GM13976 (cell line): ENCODE measurements at regions not wholly inside any gene's neighbourhood (a gene's known extent, or its start where the extent isn't known, plus 50 kb on each side); places are given as distances from the start of the nearest gene placed in this dataset.

Experiments used
- DNase-seq: peaks from one replicate; pipeline ENCODE4 v3.0.0; 2012; ENCODE audit warnings: low spot score
- in situ Hi-C: fragments of 300-500 bp; cut with MboI; formaldehyde crosslinking; loops from one replicate; pipeline ENCODE4 v1.12.0; 2022; ENCODE audit warnings: low sequenced_read_pairs, mixed read lengths, inconsistent platforms; ENCODE audit not compliant: unreplicated experiment
- TF ChIP-seq, protein P1 (sequence below): IDR thresholded peaks from 2 replicates; pipeline ENCODE4 v1.5.1; 2012; ENCODE audit warnings: borderline replicate concordance, mild to moderate bottlenecking; ENCODE audit not compliant: insufficient read depth; ENCODE audit errors: extremely low read depth, missing control alignments, control extremely low read depth

DNA sequence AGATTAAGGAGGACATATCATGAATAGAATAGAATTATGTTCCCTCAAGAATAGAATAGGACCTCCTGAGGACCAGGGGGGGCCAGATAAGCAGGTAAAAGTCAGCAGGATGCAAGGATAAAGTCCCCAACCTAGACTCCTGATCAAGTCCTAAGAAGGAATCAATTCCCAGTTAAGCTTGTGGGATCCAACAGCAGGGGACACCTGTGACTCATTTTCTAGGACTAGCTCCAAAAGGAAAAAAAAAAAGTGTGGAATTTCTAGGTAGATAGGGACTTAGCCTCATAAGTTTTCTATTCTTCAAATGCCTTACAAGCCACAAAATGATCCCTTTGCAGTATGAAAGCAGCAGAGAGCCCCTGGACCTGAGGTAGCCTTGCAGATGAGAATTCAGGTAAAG lies 336.2 kb downstream of the WDR11 start:
- in situ Hi-C loops = no loop called here
- no peak for DNase-seq
- TF ChIP-seq, protein P1, sequence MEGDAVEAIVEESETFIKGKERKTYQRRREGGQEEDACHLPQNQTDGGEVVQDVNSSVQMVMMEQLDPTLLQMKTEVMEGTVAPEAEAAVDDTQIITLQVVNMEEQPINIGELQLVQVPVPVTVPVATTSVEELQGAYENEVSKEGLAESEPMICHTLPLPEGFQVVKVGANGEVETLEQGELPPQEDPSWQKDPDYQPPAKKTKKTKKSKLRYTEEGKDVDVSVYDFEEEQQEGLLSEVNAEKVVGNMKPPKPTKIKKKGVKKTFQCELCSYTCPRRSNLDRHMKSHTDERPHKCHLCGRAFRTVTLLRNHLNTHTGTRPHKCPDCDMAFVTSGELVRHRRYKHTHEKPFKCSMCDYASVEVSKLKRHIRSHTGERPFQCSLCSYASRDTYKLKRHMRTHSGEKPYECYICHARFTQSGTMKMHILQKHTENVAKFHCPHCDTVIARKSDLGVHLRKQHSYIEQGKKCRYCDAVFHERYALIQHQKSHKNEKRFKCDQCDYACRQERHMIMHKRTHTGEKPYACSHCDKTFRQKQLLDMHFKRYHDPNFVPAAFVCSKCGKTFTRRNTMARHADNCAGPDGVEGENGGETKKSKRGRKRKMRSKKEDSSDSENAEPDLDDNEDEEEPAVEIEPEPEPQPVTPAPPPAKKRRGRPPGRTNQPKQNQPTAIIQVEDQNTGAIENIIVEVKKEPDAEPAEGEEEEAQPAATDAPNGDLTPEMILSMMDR = no peak

DNA sequence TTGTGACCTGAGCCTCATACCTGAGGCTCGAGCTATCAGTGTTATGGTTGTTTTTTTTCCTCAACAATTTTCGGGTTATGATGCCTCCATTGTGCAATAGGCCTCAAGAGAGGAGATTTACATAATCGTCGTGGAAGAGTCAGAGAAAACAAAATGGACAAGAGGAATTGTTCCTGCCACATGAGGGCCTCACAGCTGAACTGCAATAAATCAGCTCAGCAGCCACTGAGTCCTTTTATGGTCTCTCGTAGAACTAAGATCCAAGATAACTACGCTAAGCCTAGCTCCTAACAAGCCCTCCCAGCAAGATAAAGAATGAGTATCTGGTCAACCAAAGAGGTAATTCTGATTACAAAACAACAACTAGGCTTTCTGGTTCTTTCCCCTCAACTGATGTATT lies 336.8 kb downstream of the WDR11 start:
- in situ Hi-C loops = no loop called here
- TF ChIP-seq, protein P1 = no peak
- DNase-seq = no peak

DNA sequence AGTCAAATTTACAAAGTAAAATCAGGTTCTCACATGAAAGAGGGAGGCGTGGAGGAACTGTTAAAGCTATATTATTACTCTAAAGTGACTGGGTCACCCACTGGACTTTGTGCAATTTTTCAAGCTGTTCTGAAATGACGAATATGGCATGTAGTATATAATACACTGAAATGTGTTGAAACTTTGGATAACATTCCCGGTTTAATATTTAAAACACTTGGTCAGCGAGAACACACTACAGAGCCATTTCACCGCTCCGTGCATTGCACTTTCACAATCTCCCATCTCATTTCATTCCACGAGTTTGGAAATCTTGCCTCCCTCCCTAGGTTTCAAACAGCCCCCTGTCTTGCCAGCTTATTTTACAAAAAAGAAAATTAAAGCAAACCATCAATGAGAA lies 337.9 kb downstream of the WDR11 start:
- TF ChIP-seq, protein P1 = no peak
- in situ Hi-C loops = no loop called here
- DNase-seq = no peak

DNA sequence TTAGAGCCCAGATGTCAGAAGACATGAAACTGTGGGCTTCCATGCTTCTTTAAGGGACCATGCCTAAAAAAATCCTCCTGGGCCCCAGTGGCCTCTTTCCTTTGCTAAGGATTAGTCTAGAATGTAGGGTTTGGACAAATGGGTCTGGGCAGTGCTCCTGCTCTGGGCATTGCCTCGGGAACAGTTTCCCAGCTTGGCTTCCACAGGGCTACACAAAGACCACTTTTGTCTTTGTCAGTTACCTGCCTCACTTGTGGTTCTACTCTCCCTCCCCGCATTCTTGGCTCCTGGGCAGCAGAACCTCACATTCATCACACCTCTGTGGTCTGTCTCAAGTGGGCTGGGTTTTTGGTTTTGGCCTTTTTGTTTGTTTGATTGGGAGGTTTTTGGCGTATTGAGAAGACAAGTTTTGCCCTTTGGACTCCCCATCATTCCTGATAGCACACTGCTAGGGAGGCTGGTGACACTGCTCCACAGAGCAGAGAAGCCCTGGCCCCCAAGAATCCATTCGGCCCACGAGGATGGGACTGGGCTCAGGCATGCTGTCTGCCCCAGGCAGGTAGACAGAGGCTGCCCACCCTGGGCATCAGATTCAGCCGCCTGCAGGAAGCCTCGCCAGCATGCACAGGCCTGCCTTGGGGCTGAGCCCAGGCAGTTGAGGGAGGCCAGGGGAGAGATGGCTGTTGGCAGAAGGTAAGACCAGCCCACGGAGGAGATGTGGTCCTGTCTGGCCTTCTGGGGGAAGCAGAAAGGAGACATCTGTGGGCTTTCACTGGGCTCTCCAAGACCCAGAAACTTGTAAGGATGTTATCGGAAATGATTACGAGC lies 343.7 kb downstream of the WDR11 start:
- TF ChIP-seq, protein P1 = no peak
- in situ Hi-C loops = no loop called here
- DNase-seq = no peak

DNA sequence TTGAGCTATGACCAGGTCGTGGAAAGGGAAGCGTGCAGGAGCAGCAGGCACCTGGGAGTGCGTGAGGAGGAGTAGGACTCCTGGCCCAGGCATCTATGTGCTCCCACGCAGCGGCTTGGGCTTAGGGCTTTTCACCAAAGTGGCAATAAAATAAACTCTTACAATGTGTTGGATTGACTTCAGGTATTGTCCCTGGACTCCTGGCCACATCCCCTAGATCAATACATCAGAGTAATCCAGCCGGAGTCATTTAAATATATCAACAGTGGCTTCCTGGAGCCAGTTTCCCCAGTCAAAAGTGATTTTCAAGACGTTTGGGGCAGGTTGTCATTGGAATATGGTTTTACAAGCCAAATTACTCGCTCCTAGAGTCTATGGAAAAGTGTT lies 344.4 kb downstream of the WDR11 start:
- in situ Hi-C loops = no loop called here
- TF ChIP-seq, protein P1 = no peak
- no peak for DNase-seq

DNA sequence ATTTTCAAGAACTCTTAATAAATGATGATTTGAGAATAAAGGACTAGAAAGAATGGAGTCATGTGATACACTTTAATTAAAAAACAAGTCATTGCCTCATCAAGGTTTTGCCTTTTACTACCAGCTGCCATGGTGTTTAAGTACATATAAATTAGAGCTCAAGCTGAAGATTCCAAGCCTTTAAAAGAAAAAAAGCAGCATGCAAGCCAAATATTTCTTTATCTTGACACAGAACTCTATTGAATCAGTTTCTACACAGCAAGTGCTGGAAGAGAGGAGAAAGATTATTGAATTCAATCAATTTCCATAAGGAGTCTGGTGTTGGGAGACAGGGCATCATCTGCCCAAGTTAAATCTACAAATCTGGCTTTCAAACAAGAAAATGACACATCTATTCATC lies 347.9 kb downstream of the WDR11 start:
- DNase-seq = no peak
- in situ Hi-C loops = no loop called here
- TF ChIP-seq, protein P1 = no peak
